ENCODE measurements at regions not wholly inside any gene's neighbourhood (a gene's known extent, or its start where the extent isn't known, plus 50 kb on each side); places are given as distances from the start of the nearest gene placed in this dataset.

- Histone ChIP-seq H3K79me2 (replicated peaks; ENCODE audit: insufficient read depth, low read length) (no peaks in the 10 kb centered on the region), H3K4me2 (ENCODE audit: low read length) (no peak overlapping the region), H3F3A (ENCODE audit: insufficient read depth, low read length, poor library complexity, severe bottlenecking) (no peaks in the 10 kb centered on the region), H3K27ac (ENCODE audit: low read length) (no peak overlapping the region), H3K4me3 (ENCODE audit: low read length) (no peak overlapping the region), H3K27me3 (ENCODE audit: insufficient read depth, low read depth, low read length) (no peaks in the 10 kb centered on the region), H3K9ac (ENCODE audit: low read length) (no peak overlapping the region), H3K9me2 (ENCODE audit: insufficient read depth, low read length) (no peaks in the 10 kb centered on the region), H2AFZ (ENCODE audit: low read depth, low read length) (no peak overlapping the region), H3K36me3 (ENCODE audit: insufficient read depth, low read length) (no peaks in the 10 kb centered on the region), H4K20me1 (ENCODE audit: insufficient read depth) (no peaks in the 10 kb centered on the region), H3K9me3 (ENCODE audit: low read length) (no peaks in the 10 kb centered on the region)
- TF ChIP-seq EP300 (conservative IDR thresholded peaks at IDR 0.05; ENCODE audit: poor library complexity, severe bottlenecking) (no peak), EZH2 (IDR thresholded peaks at IDR 0.05; ENCODE audit: borderline replicate concordance, insufficient read depth, low read length, poor library complexity, severe bottlenecking) (no peak), REST (IDR thresholded peaks at IDR 0.05; ENCODE audit: borderline replicate concordance) (no peak), MXI1 (conservative IDR thresholded peaks at IDR 0.05; ENCODE audit: poor library complexity, severe bottlenecking) (no peak), POLR2AphosphoS5 (IDR thresholded peaks at IDR 0.05) (no peak), RAD21 (conservative IDR thresholded peaks at IDR 0.05) (no peak), SMC3 (conservative IDR thresholded peaks at IDR 0.05; ENCODE audit: poor library complexity) (no peak), TAF1 (IDR thresholded peaks at IDR 0.05; ENCODE audit: low read depth) (no peak)
- TF ChIP-seq, protein P1, sequence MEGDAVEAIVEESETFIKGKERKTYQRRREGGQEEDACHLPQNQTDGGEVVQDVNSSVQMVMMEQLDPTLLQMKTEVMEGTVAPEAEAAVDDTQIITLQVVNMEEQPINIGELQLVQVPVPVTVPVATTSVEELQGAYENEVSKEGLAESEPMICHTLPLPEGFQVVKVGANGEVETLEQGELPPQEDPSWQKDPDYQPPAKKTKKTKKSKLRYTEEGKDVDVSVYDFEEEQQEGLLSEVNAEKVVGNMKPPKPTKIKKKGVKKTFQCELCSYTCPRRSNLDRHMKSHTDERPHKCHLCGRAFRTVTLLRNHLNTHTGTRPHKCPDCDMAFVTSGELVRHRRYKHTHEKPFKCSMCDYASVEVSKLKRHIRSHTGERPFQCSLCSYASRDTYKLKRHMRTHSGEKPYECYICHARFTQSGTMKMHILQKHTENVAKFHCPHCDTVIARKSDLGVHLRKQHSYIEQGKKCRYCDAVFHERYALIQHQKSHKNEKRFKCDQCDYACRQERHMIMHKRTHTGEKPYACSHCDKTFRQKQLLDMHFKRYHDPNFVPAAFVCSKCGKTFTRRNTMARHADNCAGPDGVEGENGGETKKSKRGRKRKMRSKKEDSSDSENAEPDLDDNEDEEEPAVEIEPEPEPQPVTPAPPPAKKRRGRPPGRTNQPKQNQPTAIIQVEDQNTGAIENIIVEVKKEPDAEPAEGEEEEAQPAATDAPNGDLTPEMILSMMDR (IDR thresholded peaks at IDR 0.05; ENCODE audit: poor library complexity, severe bottlenecking): no peak
Observed at GRCh38 chr7:123351516-123352505, 152.0 kb upstream of the SLC13A1 start.

GRCh38 chr7:123351027-123351426, 151.3 kb upstream of the SLC13A1 start:
- Histone ChIP-seq H2AFZ (ENCODE audit: low read depth, low read length) (no peak overlapping the region), H3K27ac (ENCODE audit: low read length) (no peak overlapping the region), H3K27me3 (ENCODE audit: insufficient read depth, low read depth, low read length) (no peaks in the 10 kb centered on the region), H3K4me3 (ENCODE audit: low read length) (no peak overlapping the region), H3K36me3 (ENCODE audit: insufficient read depth, low read length) (no peaks in the 10 kb centered on the region), H3K9me3 (ENCODE audit: low read length) (no peaks in the 10 kb centered on the region), H3K9ac (ENCODE audit: low read length) (no peak overlapping the region), H3K4me2 (ENCODE audit: low read length) (no peak overlapping the region), H3K9me2 (ENCODE audit: insufficient read depth, low read length) (no peaks in the 10 kb centered on the region), H3F3A (ENCODE audit: insufficient read depth, low read length, poor library complexity, severe bottlenecking) (no peaks in the 10 kb centered on the region), H4K20me1 (ENCODE audit: insufficient read depth) (no peaks in the 10 kb centered on the region), H3K79me2 (replicated peaks; ENCODE audit: insufficient read depth, low read length) (no peaks in the 10 kb centered on the region)
- TF ChIP-seq REST (IDR thresholded peaks at IDR 0.05; ENCODE audit: borderline replicate concordance): no peak
- TF ChIP-seq TAF1 (IDR thresholded peaks at IDR 0.05; ENCODE audit: low read depth): no peak
- TF ChIP-seq MXI1 (conservative IDR thresholded peaks at IDR 0.05; ENCODE audit: poor library complexity, severe bottlenecking): no peak
- no peak for TF ChIP-seq SMC3 (conservative IDR thresholded peaks at IDR 0.05; ENCODE audit: poor library complexity)
- no peak for TF ChIP-seq EZH2 (IDR thresholded peaks at IDR 0.05; ENCODE audit: borderline replicate concordance, insufficient read depth, low read length, poor library complexity, severe bottlenecking)
- no peak for TF ChIP-seq RAD21 (conservative IDR thresholded peaks at IDR 0.05)
- TF ChIP-seq POLR2AphosphoS5 (IDR thresholded peaks at IDR 0.05): no peak
- TF ChIP-seq, protein P1 (IDR thresholded peaks at IDR 0.05; ENCODE audit: poor library complexity, severe bottlenecking): no peak
- no peak for TF ChIP-seq EP300 (conservative IDR thresholded peaks at IDR 0.05; ENCODE audit: poor library complexity, severe bottlenecking)

Measured in neural cell (in vitro differentiated cells).